Kidney (tissue), 13 donors: ENCODE measurements at regions not wholly inside any gene's neighbourhood (a gene's known extent, or its start where the extent isn't known, plus 50 kb on each side); places are given as distances from the start of the nearest gene placed in this dataset.

Experiments used
- DNase-seq, 5 donors: peaks; one replicate each; pipeline ENCODE4 v3.0.0-alpha.2; 2013 to 2020
- FAIRE-seq: peaks from 2 replicates; lab custom pipeline; 2012; peaks lifted over from hg19 to GRCh38; lab: Jason Lieb, UNC
- H3K27ac ChIP-seq, 2 donors: one replicate each; pipeline ENCODE4 v1.7.0; 2013; ENCODE audit warnings: low read depth in 2 of 2, low read length in 2 of 2, inconsistent platforms in 1 of 2
- H3K27me3 ChIP-seq: one replicate; pipeline ENCODE4 v1.7.1; 2013; ENCODE audit warnings: low read length, inconsistent platforms; ENCODE audit not compliant: control insufficient read depth, insufficient read depth
- H3K36me3 ChIP-seq, 3 donors: one replicate each; pipeline versions ENCODE4 v1.7.0 to v1.7.1; 2013; ENCODE audit warnings: low read length in 3 of 3, control low read depth in 1 of 3, inconsistent platforms in 1 of 3; ENCODE audit not compliant: insufficient read depth in 3 of 3, control insufficient read depth in 2 of 3
- H3K4me1 ChIP-seq, 3 donors: one replicate each; pipeline versions ENCODE4 v1.7.0 to v1.7.1; 2013; ENCODE audit warnings: low read length in 3 of 3, inconsistent platforms in 1 of 3, low read depth in 1 of 3; ENCODE audit not compliant: control insufficient read depth in 2 of 3, insufficient read depth in 2 of 3
- H3K4me3 ChIP-seq, 3 donors: one replicate each; pipeline versions ENCODE4 v1.7.0 to v1.8.1; 2013; ENCODE audit warnings: low read length in 3 of 3, control low read depth in 1 of 3, inconsistent platforms in 1 of 3
- H3K9ac ChIP-seq, 3 donors: one replicate each; pipeline versions ENCODE4 v1.7.0 to v1.7.1; 2013; ENCODE audit warnings: low read length in 3 of 3, control low read depth in 1 of 3, inconsistent platforms in 1 of 3
- H3K9me3 ChIP-seq, 3 donors: one replicate each; pipeline versions ENCODE4 v1.7.0 to v1.7.1; 2013; ENCODE audit warnings: low read length in 3 of 3, control low read depth in 1 of 3, inconsistent platforms in 1 of 3; ENCODE audit not compliant: control insufficient read depth in 2 of 3, insufficient read depth in 1 of 3
- intact Hi-C: fragments of 100-400 bp; cut with DNase I; formaldehyde crosslinking; loops from one replicate; pipeline ENCODE4 v1.11.1; 2022
- TF ChIP-seq, protein P1 (sequence below): IDR thresholded peaks from 3 replicates; pipeline ENCODE4 v1.5.1; 2012; ENCODE audit warnings: mild to moderate bottlenecking, moderate library complexity, borderline replicate concordance; ENCODE audit not compliant: insufficient read depth; ENCODE audit errors: extremely low read depth
- donor health status: control.
- donor health status: control.
- donor health status: control.
- donor health status: control.
- donor health status: control.
- donor health status: DM: yes; HTN: yes; CAD: no.
- donor health status: Normal renal cell carcinoma (clear cell type).

DNA sequence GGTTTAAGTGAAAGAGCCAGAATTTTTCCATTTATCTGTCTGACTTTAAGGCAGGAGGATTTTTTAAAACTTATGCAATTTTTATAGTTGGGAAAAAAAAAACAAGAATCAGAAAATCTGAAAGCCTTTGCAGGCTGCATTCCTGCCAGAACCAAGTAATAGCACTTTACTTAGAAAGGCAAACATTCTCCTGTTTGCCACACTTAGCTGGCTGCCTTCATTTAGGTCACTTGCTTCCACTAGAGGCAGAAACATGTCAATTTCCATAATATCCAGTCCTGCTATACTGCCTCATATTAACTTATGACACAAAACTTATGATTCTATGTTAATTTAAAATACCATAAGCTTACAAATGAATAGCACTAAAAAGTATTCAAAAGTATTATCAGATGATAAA, 425.8 kb downstream of the FRK start:
- no peaks in the 10 kb centered on the region for H3K36me3 ChIP-seq
- FAIRE-seq (no peak), DNase-seq (no peak)
- H3K4me3 ChIP-seq = no peak overlapping the region
- H3K9me3 ChIP-seq = no peaks in the 10 kb centered on the region
- no peaks in the 10 kb centered on the region for H3K27me3 ChIP-seq
- TF ChIP-seq, protein P1, sequence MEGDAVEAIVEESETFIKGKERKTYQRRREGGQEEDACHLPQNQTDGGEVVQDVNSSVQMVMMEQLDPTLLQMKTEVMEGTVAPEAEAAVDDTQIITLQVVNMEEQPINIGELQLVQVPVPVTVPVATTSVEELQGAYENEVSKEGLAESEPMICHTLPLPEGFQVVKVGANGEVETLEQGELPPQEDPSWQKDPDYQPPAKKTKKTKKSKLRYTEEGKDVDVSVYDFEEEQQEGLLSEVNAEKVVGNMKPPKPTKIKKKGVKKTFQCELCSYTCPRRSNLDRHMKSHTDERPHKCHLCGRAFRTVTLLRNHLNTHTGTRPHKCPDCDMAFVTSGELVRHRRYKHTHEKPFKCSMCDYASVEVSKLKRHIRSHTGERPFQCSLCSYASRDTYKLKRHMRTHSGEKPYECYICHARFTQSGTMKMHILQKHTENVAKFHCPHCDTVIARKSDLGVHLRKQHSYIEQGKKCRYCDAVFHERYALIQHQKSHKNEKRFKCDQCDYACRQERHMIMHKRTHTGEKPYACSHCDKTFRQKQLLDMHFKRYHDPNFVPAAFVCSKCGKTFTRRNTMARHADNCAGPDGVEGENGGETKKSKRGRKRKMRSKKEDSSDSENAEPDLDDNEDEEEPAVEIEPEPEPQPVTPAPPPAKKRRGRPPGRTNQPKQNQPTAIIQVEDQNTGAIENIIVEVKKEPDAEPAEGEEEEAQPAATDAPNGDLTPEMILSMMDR = no peak
- no peak overlapping the region for H3K27ac ChIP-seq
- intact Hi-C loops = no loop called here
- no peak overlapping the region for H3K9ac ChIP-seq
- no peaks in the 10 kb centered on the region for H3K4me1 ChIP-seq

GRCh38 chr6:115634131-115634530, 426.6 kb downstream of the FRK start:
- intact Hi-C loops = no loop called here

GRCh38 chr6:115631028-115631427, 429.7 kb downstream of the FRK start:
- TF ChIP-seq, protein P1 = no peak
- Histone ChIP-seq H3K27ac (no peak overlapping the region), H3K9me3 (no peaks in the 10 kb centered on the region)

More at GRCh38 chr6:115634131-115634530, 426.6 kb downstream of the FRK start:
- H3K4me1 ChIP-seq = no peaks in the 10 kb centered on the region
- DNase-seq = no peak
- H3K27me3 ChIP-seq = no peaks in the 10 kb centered on the region
- no peak overlapping the region for H3K4me3 ChIP-seq
- no peaks in the 10 kb centered on the region for H3K9me3 ChIP-seq
- no peak overlapping the region for H3K27ac ChIP-seq
- no peak for FAIRE-seq
- TF ChIP-seq, protein P1 = no peak
- H3K9ac ChIP-seq = no peak overlapping the region
- H3K36me3 ChIP-seq = no peaks in the 10 kb centered on the region

GRCh38 chr6:115630424-115631024, 430.2 kb downstream of the FRK start:
- H3K27ac ChIP-seq = no peak overlapping the region
- H3K4me1 ChIP-seq = no peaks in the 10 kb centered on the region
- H3K9ac ChIP-seq = no peak overlapping the region
- intact Hi-C loops = no loop called here
- TF ChIP-seq, protein P1 = no peak
- H3K36me3 ChIP-seq = no peaks in the 10 kb centered on the region
- H3K9me3 ChIP-seq = no peaks in the 10 kb centered on the region
- no peaks in the 10 kb centered on the region for H3K27me3 ChIP-seq
- FAIRE-seq (no peak), DNase-seq (no peak)
- no peak overlapping the region for H3K4me3 ChIP-seq

More at GRCh38 chr6:115631028-115631427, 429.7 kb downstream of the FRK start:
- DNase-seq = no peak
- H3K9ac ChIP-seq = no peak overlapping the region
- H3K36me3 ChIP-seq = no peaks in the 10 kb centered on the region
- no peaks in the 10 kb centered on the region for H3K27me3 ChIP-seq
- no peak overlapping the region for H3K4me3 ChIP-seq
- no peaks in the 10 kb centered on the region for H3K4me1 ChIP-seq
- FAIRE-seq = no peak
- intact Hi-C loops = no loop called here
